Gastroesophageal sphincter (tissue), 3 donors: ENCODE measurements at regions not wholly inside any gene's neighbourhood (a gene's known extent, or its start where the extent isn't known, plus 50 kb on each side); places are given as distances from the start of the nearest gene placed in this dataset.

Experiments
- EP300 ChIP-seq: sonication (generic); formaldehyde crosslinking; IDR thresholded peaks from one replicate; pipeline ENCODE4 v1.6.1; 2017; ENCODE audit warnings: antibody characterized with exemption, mild to moderate bottlenecking
- POLR2A ChIP-seq, 2 donors: fragments of 450-650 bp; IDR thresholded peaks; one replicate each; pipeline ENCODE4 v1.6.1; 2017; ENCODE audit warnings: antibody characterized with exemption in 2 of 2, mild to moderate bottlenecking in 2 of 2, moderate library complexity in 1 of 2
- POLR2AphosphoS5 ChIP-seq: sonication (generic); formaldehyde crosslinking; IDR thresholded peaks from one replicate; pipeline ENCODE4 v1.6.1; 2017; ENCODE audit warnings: antibody characterized with exemption
- TF ChIP-seq, protein P1 (sequence below), 4 experiments: fragments of 200-600 bp in 2 of 4; fragments of 450-650 bp in 2 of 4; sonication (generic) in 1 of 4; IDR thresholded peaks; one replicate each; pipeline ENCODE4 v1.5.1; 2017 to 2019; ENCODE audit warnings: antibody characterized with exemption in 4 of 4, mild to moderate bottlenecking in 2 of 4, moderate library complexity in 2 of 4

DNA sequence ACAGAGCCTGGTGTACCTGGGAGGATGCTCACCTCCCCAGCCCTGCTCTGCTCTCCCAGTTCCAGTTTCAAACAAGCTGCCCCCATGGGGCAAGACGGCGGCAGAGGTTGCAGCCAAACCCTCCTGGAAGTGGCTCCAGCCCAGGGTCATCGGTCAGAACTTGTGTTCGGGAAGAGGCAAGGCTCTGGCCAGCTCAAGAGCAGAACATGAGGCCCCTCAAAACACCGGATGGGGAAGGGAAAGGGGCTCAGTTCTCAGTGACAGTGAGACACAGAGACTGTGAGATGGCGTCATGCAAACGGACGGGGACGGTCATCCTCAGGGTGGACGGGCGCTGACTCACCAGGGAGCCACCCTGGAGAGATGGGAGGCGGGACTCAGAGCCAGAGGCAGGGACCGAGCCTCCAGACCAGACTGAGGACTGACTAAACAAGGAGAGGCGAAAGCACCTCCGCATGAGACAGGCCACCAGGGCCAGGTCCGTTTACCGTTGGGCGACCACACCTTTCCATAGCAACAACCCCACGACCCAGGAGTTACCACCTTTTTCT lies 63.9 kb upstream of the GALNT9 start:
- TF ChIP-seq POLR2A (IDR thresholded peaks at IDR 0.05) (no peak), EP300 (no peak), POLR2AphosphoS5 (no peak)
- TF ChIP-seq, protein P1, sequence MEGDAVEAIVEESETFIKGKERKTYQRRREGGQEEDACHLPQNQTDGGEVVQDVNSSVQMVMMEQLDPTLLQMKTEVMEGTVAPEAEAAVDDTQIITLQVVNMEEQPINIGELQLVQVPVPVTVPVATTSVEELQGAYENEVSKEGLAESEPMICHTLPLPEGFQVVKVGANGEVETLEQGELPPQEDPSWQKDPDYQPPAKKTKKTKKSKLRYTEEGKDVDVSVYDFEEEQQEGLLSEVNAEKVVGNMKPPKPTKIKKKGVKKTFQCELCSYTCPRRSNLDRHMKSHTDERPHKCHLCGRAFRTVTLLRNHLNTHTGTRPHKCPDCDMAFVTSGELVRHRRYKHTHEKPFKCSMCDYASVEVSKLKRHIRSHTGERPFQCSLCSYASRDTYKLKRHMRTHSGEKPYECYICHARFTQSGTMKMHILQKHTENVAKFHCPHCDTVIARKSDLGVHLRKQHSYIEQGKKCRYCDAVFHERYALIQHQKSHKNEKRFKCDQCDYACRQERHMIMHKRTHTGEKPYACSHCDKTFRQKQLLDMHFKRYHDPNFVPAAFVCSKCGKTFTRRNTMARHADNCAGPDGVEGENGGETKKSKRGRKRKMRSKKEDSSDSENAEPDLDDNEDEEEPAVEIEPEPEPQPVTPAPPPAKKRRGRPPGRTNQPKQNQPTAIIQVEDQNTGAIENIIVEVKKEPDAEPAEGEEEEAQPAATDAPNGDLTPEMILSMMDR (IDR thresholded peaks at IDR 0.05) = no peak
